Glutamatergic neuron (in vitro differentiated cells): ENCODE measurements at regions not wholly inside any gene's neighbourhood (a gene's known extent, or its start where the extent isn't known, plus 50 kb on each side); places are given as distances from the start of the nearest gene placed in this dataset.

Source experiments
- DNase-seq: peaks from one replicate; pipeline ENCODE4 v3.0.0; 2022
- H3K27ac Mint-ChIP-seq: one replicate; pipeline ENCODE4 v1.8.0; 2020; ENCODE audit warnings: mild to moderate bottlenecking, mixed read lengths, inconsistent platforms; ENCODE audit not compliant: unreplicated experiment
- H3K27me3 Mint-ChIP-seq: one replicate; pipeline ENCODE4 v1.8.0; 2020; ENCODE audit warnings: mild to moderate bottlenecking, moderate library complexity, mixed read lengths, inconsistent platforms; ENCODE audit not compliant: unreplicated experiment
- H3K36me3 Mint-ChIP-seq: one replicate; pipeline ENCODE4 v1.8.0; 2020; ENCODE audit warnings: mild to moderate bottlenecking, mixed read lengths, inconsistent platforms; ENCODE audit not compliant: unreplicated experiment
- H3K4me1 Mint-ChIP-seq: one replicate; pipeline ENCODE4 v1.8.0; 2020; ENCODE audit warnings: mild to moderate bottlenecking, low read depth, mixed read lengths, inconsistent platforms; ENCODE audit not compliant: unreplicated experiment
- H3K4me3 Mint-ChIP-seq: one replicate; pipeline ENCODE4 v1.8.0; 2020; ENCODE audit warnings: mild to moderate bottlenecking, mixed read lengths, inconsistent platforms; ENCODE audit not compliant: unreplicated experiment
- H3K9me3 Mint-ChIP-seq: one replicate; pipeline ENCODE4 v1.8.0; 2020; ENCODE audit warnings: mild to moderate bottlenecking, moderate library complexity, mixed read lengths, inconsistent platforms; ENCODE audit not compliant: unreplicated experiment
- TF ChIP-seq, protein P1 (sequence below): fragments of 200-600 bp; sonication (generic); IDR thresholded peaks from one replicate; pipeline ENCODE4 v1.5.0; 2021; ENCODE audit not compliant: partially characterized antibody, unreplicated experiment

GRCh38 chr18:77750006-77750405 lies 500.4 kb downstream of the GALR1 start:
- H3K4me3 Mint-ChIP-seq: no peak overlapping the region
- H3K4me1 Mint-ChIP-seq: no peaks in the 10 kb centered on the region
- H3K27ac Mint-ChIP-seq: no peak overlapping the region
- no peaks in the 10 kb centered on the region for H3K36me3 Mint-ChIP-seq
- DNase-seq: no peak
- TF ChIP-seq, protein P1, sequence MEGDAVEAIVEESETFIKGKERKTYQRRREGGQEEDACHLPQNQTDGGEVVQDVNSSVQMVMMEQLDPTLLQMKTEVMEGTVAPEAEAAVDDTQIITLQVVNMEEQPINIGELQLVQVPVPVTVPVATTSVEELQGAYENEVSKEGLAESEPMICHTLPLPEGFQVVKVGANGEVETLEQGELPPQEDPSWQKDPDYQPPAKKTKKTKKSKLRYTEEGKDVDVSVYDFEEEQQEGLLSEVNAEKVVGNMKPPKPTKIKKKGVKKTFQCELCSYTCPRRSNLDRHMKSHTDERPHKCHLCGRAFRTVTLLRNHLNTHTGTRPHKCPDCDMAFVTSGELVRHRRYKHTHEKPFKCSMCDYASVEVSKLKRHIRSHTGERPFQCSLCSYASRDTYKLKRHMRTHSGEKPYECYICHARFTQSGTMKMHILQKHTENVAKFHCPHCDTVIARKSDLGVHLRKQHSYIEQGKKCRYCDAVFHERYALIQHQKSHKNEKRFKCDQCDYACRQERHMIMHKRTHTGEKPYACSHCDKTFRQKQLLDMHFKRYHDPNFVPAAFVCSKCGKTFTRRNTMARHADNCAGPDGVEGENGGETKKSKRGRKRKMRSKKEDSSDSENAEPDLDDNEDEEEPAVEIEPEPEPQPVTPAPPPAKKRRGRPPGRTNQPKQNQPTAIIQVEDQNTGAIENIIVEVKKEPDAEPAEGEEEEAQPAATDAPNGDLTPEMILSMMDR: no peak
- no peaks in the 10 kb centered on the region for H3K27me3 Mint-ChIP-seq
- no peaks in the 10 kb centered on the region for H3K9me3 Mint-ChIP-seq

DNA sequence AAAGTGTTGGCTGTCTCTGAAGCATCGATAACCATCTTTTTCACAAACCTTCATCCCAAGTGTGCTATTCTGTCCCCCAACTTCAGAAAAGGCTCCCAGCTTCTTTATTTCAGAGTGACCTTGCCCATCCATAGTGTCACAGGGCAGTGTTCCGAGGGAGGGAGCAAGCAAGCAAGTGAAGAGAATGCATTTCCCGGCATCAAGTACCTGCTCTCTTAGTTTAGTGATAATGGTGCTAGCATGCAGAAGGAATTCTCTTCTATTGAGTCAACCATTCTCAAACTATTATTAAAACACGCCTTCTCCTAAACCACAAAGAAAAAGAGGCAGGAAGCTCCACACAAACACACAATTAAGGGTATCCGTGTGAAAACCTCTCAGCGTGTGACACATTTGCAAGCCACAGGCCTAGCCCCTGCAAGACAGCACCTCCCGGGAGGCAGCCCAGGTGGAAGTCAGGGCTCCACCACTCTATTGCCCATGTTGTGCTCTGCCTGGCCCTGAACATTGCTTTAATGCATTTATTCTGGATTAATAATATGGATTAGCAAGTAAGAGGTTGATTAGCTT lies 504.9 kb downstream of the GALR1 start:
- Mint-ChIP-seq H3K27me3 (no peaks in the 10 kb centered on the region), H3K27ac (no peak overlapping the region), H3K36me3 (peaks cover 4% of the 10 kb centered on the region), H3K9me3 (peaks cover 2% of the 10 kb centered on the region), H3K4me1 (no peaks in the 10 kb centered on the region), H3K4me3 (no peak overlapping the region)
- TF ChIP-seq, protein P1: no peak
- no peak for DNase-seq

DNA sequence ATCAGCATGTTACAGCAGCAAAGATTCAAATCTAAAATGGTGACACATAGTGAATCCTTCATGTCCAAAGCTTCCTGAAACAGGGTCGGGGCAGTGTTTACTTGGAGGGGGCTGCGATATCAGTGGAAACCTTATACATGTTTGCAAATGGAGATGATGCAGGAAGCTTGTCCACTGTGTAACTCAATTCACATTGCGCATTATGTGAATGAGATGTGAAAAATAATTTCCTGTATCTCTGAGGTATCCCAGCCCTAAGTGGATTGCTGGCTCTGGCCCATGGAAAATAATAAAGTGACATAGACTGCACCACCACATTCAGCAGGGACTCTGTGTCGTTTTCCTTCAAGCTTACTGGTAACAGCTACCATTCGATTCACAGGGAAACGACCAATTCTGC lies 505.5 kb downstream of the GALR1 start:
- Mint-ChIP-seq H3K9me3 (peaks cover 2% of the 10 kb centered on the region), H3K4me3 (no peak overlapping the region), H3K27me3 (peaks cover 3% of the 10 kb centered on the region), H3K36me3 (peaks cover 4% of the 10 kb centered on the region), H3K4me1 (no peaks in the 10 kb centered on the region), H3K27ac (no peak overlapping the region)
- DNase-seq: no peak
- TF ChIP-seq, protein P1: no peak

- Mint-ChIP-seq H3K9me3 (peaks cover 3% of the 10 kb centered on the region), H3K36me3 (peaks cover 4% of the 10 kb centered on the region), H3K4me1 (peaks cover 4% of the 10 kb centered on the region), H3K27ac (no peak overlapping the region), H3K27me3 (peaks cover 3% of the 10 kb centered on the region), H3K4me3 (no peak overlapping the region)
- TF ChIP-seq, protein P1: no peak
- DNase-seq: no peak
Observed at GRCh38 chr18:77761332-77761731, 511.7 kb downstream of the GALR1 start.

DNA sequence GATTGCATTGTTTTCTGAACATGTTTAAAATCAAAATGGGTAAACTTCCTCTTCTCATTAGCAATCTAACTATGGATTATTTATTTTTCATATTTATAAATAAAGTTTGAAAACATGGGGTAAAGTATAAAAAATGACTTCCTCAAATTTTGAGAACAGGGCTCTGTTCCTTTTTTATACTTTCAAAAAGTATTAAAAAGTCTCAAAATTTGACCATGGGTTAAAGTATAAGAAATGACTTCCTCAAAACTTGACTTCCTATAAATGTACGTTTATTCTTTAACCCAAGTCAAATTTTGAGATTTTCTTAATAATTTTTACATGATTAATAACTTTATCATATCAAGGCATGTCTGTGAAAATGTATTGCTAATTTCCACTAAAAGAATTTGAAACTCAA lies 512.4 kb downstream of the GALR1 start:
- no peak overlapping the region for H3K4me3 Mint-ChIP-seq
- H3K27me3 Mint-ChIP-seq: peaks cover 5% of the 10 kb centered on the region
- H3K27ac Mint-ChIP-seq: no peak overlapping the region
- TF ChIP-seq, protein P1: no peak
- peaks cover 4% of the 10 kb centered on the region for H3K4me1 Mint-ChIP-seq
- H3K9me3 Mint-ChIP-seq: peaks cover 3% of the 10 kb centered on the region
- DNase-seq: no peak
- H3K36me3 Mint-ChIP-seq: peaks cover 4% of the 10 kb centered on the region
